Large intestine (tissue), 3 donors: ENCODE measurements at regions not wholly inside any gene's neighbourhood (a gene's known extent, or its start where the extent isn't known, plus 50 kb on each side); places are given as distances from the start of the nearest gene placed in this dataset.

ENCODE experiments used
- DNase-seq, 2 donors: peaks; one replicate each; pipeline versions ENCODE4 v3.0.0 to v3.0.0-alpha.2; 2013
- H3K27ac ChIP-seq: one replicate; pipeline ENCODE4 v1.5.1; 2013; ENCODE audit warnings: low read length
- H3K27me3 ChIP-seq: 2 replicates; pipeline ENCODE4 v1.6.1; 2013; ENCODE audit warnings: low read length; ENCODE audit not compliant: control insufficient read depth, insufficient read depth
- H3K36me3 ChIP-seq: 2 replicates; pipeline ENCODE4 v1.6.1; 2013; ENCODE audit warnings: low read length; ENCODE audit not compliant: control insufficient read depth, insufficient read depth
- H3K4me1 ChIP-seq: one replicate; pipeline ENCODE4 v1.6.1; 2013; ENCODE audit warnings: low read length; ENCODE audit not compliant: control insufficient read depth, insufficient read depth
- H3K4me3 ChIP-seq: one replicate; pipeline ENCODE4 v1.5.1; 2013; ENCODE audit warnings: low read length
- H3K9me3 ChIP-seq: one replicate; pipeline ENCODE4 v1.6.1; 2013; ENCODE audit warnings: mild to moderate bottlenecking, low read depth, low read length, moderate library complexity; ENCODE audit not compliant: control insufficient read depth
- WGBS: methylation state at CpG from one replicate; pipeline ENCODE4 v1.1.5; 2013; ENCODE audit warnings: low lambda C conversion rate; ENCODE audit not compliant: insufficient coverage; 5-methylcytosine and 5-hydroxymethylcytosine counted together

GRCh38 chr7:42624471-42624870, 287.4 kb downstream of the C7orf25 start:
- DNase-seq, result no peak
- Histone ChIP-seq H3K9me3 (no peaks in the 10 kb centered on the region), H3K4me1 (no peaks in the 10 kb centered on the region), H3K27me3 (no peaks in the 10 kb centered on the region), H3K27ac (no peak overlapping the region), H3K36me3 (no peaks in the 10 kb centered on the region), H3K4me3 (no peak overlapping the region)

DNA sequence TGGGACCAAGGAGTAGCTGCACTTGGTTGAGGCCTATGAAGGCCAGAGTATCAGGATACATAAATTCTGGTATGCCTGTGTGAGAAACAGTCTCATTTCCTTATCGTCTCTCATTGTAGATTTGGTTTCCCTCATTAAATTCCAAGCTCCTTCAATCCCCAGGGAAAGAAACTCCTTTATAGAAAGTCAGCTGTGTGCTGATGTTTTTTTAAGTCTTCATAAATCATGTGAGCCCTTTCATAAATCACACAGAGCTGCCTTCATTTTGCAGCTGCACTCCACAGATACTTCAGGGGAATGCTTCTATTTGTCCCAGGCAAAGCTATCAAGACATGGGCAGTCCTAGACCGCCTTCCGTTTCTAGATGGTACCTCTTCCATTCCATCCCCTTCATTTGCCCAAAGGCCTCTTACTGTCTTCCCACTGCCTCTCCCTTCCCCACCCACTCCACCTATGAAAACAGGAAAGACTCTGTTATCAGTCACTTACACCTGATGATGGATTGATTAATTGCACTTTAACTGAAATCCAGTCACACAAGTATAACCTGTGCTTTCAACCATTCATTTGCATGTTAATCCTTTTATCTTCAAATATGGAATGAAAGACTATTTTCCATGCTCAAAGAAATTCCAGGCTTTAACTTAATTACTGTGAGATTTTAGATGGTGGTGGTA, 290.2 kb downstream of the C7orf25 start:
- DNase-seq, result no peak
- H3K4me3 ChIP-seq, result no peak overlapping the region
- WGBS, result no CpG with 5 or more reads among the region's 3 CpGs
- H3K27me3 ChIP-seq, result no peaks in the 10 kb centered on the region
- H3K36me3 ChIP-seq, result no peaks in the 10 kb centered on the region
- H3K9me3 ChIP-seq, result no peaks in the 10 kb centered on the region
- no peak overlapping the region for H3K27ac ChIP-seq
- H3K4me1 ChIP-seq, result no peaks in the 10 kb centered on the region

GRCh38 chr7:42618651-42619360, 293.1 kb downstream of the C7orf25 start:
- 83% methylated on average over 1 of the region's 7 CpGs for WGBS
- no peaks in the 10 kb centered on the region for H3K4me1 ChIP-seq
- H3K36me3 ChIP-seq, result no peaks in the 10 kb centered on the region
- H3K9me3 ChIP-seq, result no peaks in the 10 kb centered on the region
- no peak overlapping the region for H3K4me3 ChIP-seq
- no peak overlapping the region for H3K27ac ChIP-seq
- DNase-seq, result no peak
- H3K27me3 ChIP-seq, result no peaks in the 10 kb centered on the region

- WGBS, result no CpG with 5 or more reads among the region's 8 CpGs
- no peak overlapping the region for H3K4me3 ChIP-seq
- H3K9me3 ChIP-seq, result no peaks in the 10 kb centered on the region
- H3K27ac ChIP-seq, result no peak overlapping the region
- H3K27me3 ChIP-seq, result no peaks in the 10 kb centered on the region
- DNase-seq, result no peak
- H3K36me3 ChIP-seq, result no peaks in the 10 kb centered on the region
- no peaks in the 10 kb centered on the region for H3K4me1 ChIP-seq
Measured at GRCh38 chr7:42617806-42618457, 293.9 kb downstream of the C7orf25 start.

GRCh38 chr7:42617071-42617765, 294.7 kb downstream of the C7orf25 start:
- Histone ChIP-seq H3K9me3 (no peaks in the 10 kb centered on the region), H3K4me3 (no peak overlapping the region), H3K27ac (no peak overlapping the region), H3K27me3 (no peaks in the 10 kb centered on the region), H3K36me3 (no peaks in the 10 kb centered on the region), H3K4me1 (no peaks in the 10 kb centered on the region)
- no peak for DNase-seq
- 50% methylated on average over 1 of the region's 6 CpGs for whole genome bisulfite sequencing

DNA sequence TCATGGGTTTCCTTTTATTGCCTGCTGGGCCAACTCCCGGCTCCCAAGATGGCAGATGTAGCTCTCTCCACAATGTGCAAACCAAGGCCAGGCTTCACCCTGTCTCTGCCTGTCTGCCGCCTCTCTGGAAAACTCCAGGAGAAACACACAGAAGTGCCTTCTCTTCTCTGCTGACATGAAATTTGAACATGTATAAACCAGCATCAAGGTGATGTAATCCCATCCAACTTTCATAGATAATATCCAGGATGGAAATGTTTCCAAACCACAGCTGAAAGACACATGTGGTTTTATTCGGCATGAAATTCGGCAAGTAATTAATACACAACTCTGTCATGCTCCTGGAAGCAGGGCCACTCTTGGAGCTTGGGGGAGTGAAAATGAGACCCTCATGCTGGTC, 297.2 kb downstream of the C7orf25 start:
- no peaks in the 10 kb centered on the region for H3K4me1 ChIP-seq
- no peak overlapping the region for H3K27ac ChIP-seq
- H3K36me3 ChIP-seq, result no peaks in the 10 kb centered on the region
- H3K9me3 ChIP-seq, result no peaks in the 10 kb centered on the region
- H3K4me3 ChIP-seq, result no peak overlapping the region
- WGBS, result no CpG with 5 or more reads among the region's 4 CpGs
- no peak for DNase-seq
- H3K27me3 ChIP-seq, result no peaks in the 10 kb centered on the region

- H3K9me3 ChIP-seq, result no peaks in the 10 kb centered on the region
- no peaks in the 10 kb centered on the region for H3K36me3 ChIP-seq
- no peaks in the 10 kb centered on the region for H3K4me1 ChIP-seq
- no peak overlapping the region for H3K4me3 ChIP-seq
- no peaks in the 10 kb centered on the region for H3K27me3 ChIP-seq
- no peak overlapping the region for H3K27ac ChIP-seq
- no peak for DNase-seq
- no CpG with 5 or more reads among the region's 1 CpG for WGBS
Measured at GRCh38 chr7:42611961-42612360, 299.9 kb downstream of the C7orf25 start.

GRCh38 chr7:42611289-42611928, 300.5 kb downstream of the C7orf25 start:
- H3K27ac ChIP-seq, result no peak overlapping the region
- no peaks in the 10 kb centered on the region for H3K4me1 ChIP-seq
- DNase-seq, result no peak
- 88% methylated on average over 1 of the region's 7 CpGs for WGBS
- H3K4me3 ChIP-seq, result no peak overlapping the region
- no peaks in the 10 kb centered on the region for H3K9me3 ChIP-seq
- H3K36me3 ChIP-seq, result no peaks in the 10 kb centered on the region
- H3K27me3 ChIP-seq, result no peaks in the 10 kb centered on the region

DNA sequence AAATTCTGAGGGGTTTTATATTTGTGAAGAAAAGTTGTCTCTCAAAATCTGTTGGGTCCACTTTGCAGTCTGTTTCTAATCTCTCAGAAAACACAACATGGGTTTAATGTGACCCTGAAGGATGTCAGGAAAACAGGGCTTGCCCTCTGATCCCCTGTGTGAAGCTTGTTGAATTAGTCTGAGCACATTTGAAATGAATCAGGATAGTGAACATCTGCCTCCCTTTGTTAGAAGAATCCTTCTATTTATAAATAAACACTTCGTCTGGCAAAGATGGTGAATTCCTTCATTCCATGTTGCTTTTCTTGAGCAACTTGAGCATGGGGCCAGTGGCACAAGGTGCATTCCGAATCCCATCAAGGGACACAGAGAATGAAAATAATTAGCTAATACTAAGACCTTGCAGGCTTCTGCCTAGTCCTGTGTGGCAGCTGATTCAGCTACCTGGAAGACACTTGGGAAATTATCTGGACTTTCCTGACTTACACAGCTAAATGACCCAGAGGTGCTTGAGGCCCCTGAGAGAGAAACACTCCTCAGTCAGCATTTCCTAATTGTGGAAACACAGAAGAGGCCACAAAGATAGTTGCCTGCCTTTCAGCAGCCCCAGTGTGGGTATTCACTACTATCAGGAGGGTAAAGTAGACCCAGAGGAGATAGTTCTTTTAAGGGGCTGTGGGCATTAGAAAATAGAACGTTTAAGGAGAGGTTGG, 305.5 kb downstream of the C7orf25 start:
- no peak for DNase-seq
- Histone ChIP-seq H3K9me3 (no peaks in the 10 kb centered on the region), H3K36me3 (no peaks in the 10 kb centered on the region), H3K4me3 (no peak overlapping the region), H3K27ac (no peak overlapping the region), H3K27me3 (no peaks in the 10 kb centered on the region), H3K4me1 (no peaks in the 10 kb centered on the region)
- WGBS, result 80% methylated on average over 1 of the region's 3 CpGs
